Right lobe of liver (tissue), 6 donors: ENCODE measurements at regions not wholly inside any gene's neighbourhood (a gene's known extent, or its start where the extent isn't known, plus 50 kb on each side); places are given as distances from the start of the nearest gene placed in this dataset.

Experiments used
- ATAC-seq, 4 donors: fragments of 200-7000 bp; cut with Tn5 transposase; one replicate each; pipeline ENCODE4 v1.9.1; 2020; ENCODE audit warnings: mild to moderate bottlenecking in 4 of 4, moderate library complexity in 4 of 4
- DNase-seq, 3 donors: peaks; one replicate each; pipeline ENCODE4 v3.0.0-alpha.2; 2020
- H3K27ac ChIP-seq, 3 donors: fragments of 200-600 bp; one replicate each; pipeline ENCODE4 v1.8.0; 2022
- H3K27me3 ChIP-seq, 2 donors: fragments of 200-600 bp; one replicate each; pipeline ENCODE4 v1.8.0; 2022
- H3K36me3 ChIP-seq, 4 donors: fragments of 200-600 bp; sonication (generic) in 1 of 4; one replicate each; pipeline versions ENCODE4 v1.5.1 to v1.8.0; 2017 to 2022; ENCODE audit warnings: control low read depth in 1 of 4
- H3K4me1 ChIP-seq, 4 donors: fragments of 200-600 bp; sonication (generic) in 1 of 4; one replicate each; pipeline versions ENCODE4 v1.5.1 to v1.8.0; 2017 to 2022; ENCODE audit warnings: control low read depth in 1 of 4
- H3K4me3 ChIP-seq, 3 donors: fragments of 200-600 bp; one replicate each; pipeline ENCODE4 v1.8.0; 2022
- H3K9me3 ChIP-seq, 4 donors: fragments of 200-600 bp; sonication (generic) in 1 of 4; one replicate each; pipeline versions ENCODE4 v1.5.1 to v1.8.0; 2017 to 2022; ENCODE audit warnings: control low read depth in 1 of 4
- POLR2A ChIP-seq: fragments of 450-650 bp; IDR thresholded peaks from one replicate; pipeline ENCODE4 v1.6.1; 2017; ENCODE audit warnings: antibody characterized with exemption, mild to moderate bottlenecking
- WGBS: methylation state at CpG from one replicate; pipeline ENCODE4 v1.1.6; 2018; ENCODE audit warnings: low coverage, low lambda C conversion rate; ENCODE audit not compliant: insufficient coverage; ENCODE audit errors: missing lambda C conversion rate; 5-methylcytosine and 5-hydroxymethylcytosine counted together
- intact Hi-C, 2 donors: fragments of 100-400 bp; cut with DNase I; formaldehyde crosslinking; loops; one replicate each; pipeline versions ENCODE4 v1.11.2 to v1.14.1; 2022
- TF ChIP-seq, protein P1 (sequence below), 4 donors: fragments of 200-600 bp in 3 of 4; fragments of 450-650 bp in 1 of 4; IDR thresholded peaks; one replicate each; pipeline versions ENCODE4 v1.5.1 to v1.8.0; 2016 to 2022; ENCODE audit warnings: antibody characterized with exemption in 4 of 4, mild to moderate bottlenecking in 2 of 4
- donor health status: DM: no; HTN: yes; CAD: no.
- donor health status: DM: no; HTN: no; CAD: no.
- donor health status: DM: no; HTN: no; CAD: no.
- donor health status: DM: no; HTN: yes; CAD: no.
- donor health status: DM: no; HTN: yes; CAD: no.

DNA sequence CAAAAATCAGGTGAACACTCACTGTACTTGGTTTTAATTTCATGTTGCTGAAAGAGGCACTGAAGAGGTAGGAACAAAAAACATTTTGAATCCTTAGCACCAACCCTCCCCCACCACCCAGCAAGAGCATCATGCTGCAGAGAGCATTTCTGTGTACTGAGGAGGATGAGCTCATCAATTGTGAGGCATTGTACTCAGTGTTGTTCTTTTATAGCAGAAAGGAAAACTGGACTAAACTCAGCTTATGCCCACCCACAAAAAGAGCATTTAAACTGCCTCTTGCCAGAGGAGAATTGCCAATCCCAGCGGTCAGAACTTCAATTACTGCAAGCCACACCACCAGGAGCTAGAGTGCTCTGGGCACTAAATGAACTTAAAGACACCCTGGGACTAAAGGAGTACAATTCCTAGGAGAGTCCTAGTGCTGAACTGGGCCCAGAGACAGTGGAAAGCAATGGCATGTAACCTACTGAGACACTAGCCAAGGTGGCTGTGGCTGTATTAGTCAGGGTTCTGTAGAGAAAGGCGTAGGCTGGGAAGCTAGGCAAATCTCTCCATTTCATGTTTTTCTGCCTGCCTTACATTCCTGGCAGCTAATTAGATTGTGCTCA is 280.7 kb upstream of the KLHL4 start:
- no peaks in the 10 kb centered on the region for H3K9me3 ChIP-seq
- 42% methylated on average over 2 of the region's 2 CpGs for whole genome bisulfite sequencing
- no peaks in the 10 kb centered on the region for H3K36me3 ChIP-seq
- TF ChIP-seq, protein P1, sequence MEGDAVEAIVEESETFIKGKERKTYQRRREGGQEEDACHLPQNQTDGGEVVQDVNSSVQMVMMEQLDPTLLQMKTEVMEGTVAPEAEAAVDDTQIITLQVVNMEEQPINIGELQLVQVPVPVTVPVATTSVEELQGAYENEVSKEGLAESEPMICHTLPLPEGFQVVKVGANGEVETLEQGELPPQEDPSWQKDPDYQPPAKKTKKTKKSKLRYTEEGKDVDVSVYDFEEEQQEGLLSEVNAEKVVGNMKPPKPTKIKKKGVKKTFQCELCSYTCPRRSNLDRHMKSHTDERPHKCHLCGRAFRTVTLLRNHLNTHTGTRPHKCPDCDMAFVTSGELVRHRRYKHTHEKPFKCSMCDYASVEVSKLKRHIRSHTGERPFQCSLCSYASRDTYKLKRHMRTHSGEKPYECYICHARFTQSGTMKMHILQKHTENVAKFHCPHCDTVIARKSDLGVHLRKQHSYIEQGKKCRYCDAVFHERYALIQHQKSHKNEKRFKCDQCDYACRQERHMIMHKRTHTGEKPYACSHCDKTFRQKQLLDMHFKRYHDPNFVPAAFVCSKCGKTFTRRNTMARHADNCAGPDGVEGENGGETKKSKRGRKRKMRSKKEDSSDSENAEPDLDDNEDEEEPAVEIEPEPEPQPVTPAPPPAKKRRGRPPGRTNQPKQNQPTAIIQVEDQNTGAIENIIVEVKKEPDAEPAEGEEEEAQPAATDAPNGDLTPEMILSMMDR (IDR thresholded peaks at IDR 0.05) = no peak
- no peak for TF ChIP-seq POLR2A
- H3K27ac ChIP-seq = no peak overlapping the region
- intact Hi-C loops = no loop called here
- no peak for DNase-seq
- ATAC-seq = no peak
- no peaks in the 10 kb centered on the region for H3K4me1 ChIP-seq
- H3K27me3 ChIP-seq = no peaks in the 10 kb centered on the region
- H3K4me3 ChIP-seq = no peak overlapping the region

DNA sequence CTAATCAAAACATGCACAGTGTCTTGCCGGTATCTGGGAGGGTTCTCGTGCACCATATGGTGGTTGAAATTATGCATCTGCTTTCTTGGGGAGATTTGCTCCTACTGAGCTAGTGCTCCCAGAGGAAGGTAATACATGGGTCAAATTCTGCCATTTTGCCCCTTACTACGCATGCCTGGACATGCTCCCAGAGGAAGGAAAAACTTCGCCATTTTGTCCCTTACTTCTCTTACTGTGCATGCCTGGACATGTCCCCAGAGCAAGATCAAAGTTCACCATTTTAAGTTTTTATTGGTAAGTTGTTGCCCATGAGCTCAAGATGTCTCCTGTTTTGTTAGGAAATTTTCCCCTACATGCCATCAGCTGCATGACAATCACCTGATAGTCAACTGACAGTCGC is 252.1 kb upstream of the KLHL4 start:
- H3K36me3 ChIP-seq = no peaks in the 10 kb centered on the region
- no peak overlapping the region for H3K4me3 ChIP-seq
- DNase-seq (no peak), ATAC-seq (no peak)
- TF ChIP-seq POLR2A = no peak
- TF ChIP-seq, protein P1 (IDR thresholded peaks at IDR 0.05) = no peak
- H3K4me1 ChIP-seq = no peaks in the 10 kb centered on the region
- 73% methylated on average over 4 of the region's 5 CpGs for WGBS
- intact Hi-C loops = no loop called here
- no peaks in the 10 kb centered on the region for H3K27me3 ChIP-seq
- no peak overlapping the region for H3K27ac ChIP-seq
- H3K9me3 ChIP-seq = no peaks in the 10 kb centered on the region

DNA sequence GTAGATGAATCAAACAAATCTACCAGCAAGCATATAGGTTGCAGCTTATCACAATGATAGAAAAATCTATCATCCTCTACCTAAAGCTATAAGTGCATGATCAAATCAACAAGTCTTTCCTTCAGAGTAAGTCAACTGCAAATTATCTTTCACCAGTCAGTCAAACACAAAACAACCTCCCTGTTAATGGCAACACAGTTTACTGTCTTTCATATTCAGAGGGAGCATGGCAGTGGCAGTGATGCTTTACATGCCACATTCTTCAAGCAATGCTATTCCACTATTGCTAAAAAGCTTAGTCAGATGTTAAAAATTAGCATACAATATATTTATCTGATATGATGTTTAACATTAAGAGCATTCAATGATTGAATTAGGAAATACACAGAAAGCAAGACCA is 245.1 kb upstream of the KLHL4 start:
- H3K27ac ChIP-seq = no peak overlapping the region
- H3K27me3 ChIP-seq = no peaks in the 10 kb centered on the region
- intact Hi-C loops = no loop called here
- ATAC-seq (no peak), DNase-seq (no peak)
- no peaks in the 10 kb centered on the region for H3K4me1 ChIP-seq
- TF ChIP-seq POLR2A = no peak
- TF ChIP-seq, protein P1 (IDR thresholded peaks at IDR 0.05) = no peak
- H3K4me3 ChIP-seq = no peak overlapping the region
- H3K9me3 ChIP-seq = no peaks in the 10 kb centered on the region
- no peaks in the 10 kb centered on the region for H3K36me3 ChIP-seq

DNA sequence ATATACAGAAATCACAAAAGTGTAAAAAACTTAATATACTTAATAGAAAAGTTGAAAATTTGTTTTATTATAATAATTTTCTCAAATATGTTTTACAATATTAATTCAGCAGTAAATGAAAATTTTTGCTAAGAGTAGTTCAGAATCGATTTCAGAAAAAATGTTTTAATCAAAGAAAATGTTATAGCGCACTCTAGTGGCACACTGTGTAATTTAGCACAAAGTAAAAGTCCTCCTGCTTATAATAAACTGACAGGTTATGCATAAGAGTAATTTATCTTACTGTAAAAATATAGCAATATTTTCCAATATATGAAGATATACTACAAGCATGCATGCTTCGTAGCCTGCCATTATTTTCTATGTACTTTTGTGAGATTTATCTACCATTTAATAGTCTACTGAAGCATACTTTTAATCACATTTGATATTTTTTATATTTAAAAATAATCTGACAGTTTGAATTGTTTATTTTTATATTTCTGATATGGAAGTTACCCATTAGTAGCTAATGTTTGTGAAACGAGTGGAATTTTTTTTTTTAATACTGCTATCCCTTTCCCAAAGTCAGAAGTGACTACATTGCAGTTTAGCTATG is 217.9 kb upstream of the KLHL4 start:
- WGBS = under 1% methylated on average over 4 of the region's 4 CpGs
- no peaks in the 10 kb centered on the region for H3K4me1 ChIP-seq
- intact Hi-C loops = no loop called here
- no peak for DNase-seq
- H3K27me3 ChIP-seq = peaks cover 0 to 4% of the 10 kb centered on the region in 2 donors
- H3K27ac ChIP-seq = no peak overlapping the region
- H3K4me3 ChIP-seq = no peak overlapping the region
- no peak for TF ChIP-seq POLR2A
- TF ChIP-seq, protein P1 (IDR thresholded peaks at IDR 0.05) = peak; percentile 39 to 81 (median 70)
- no peaks in the 10 kb centered on the region for H3K9me3 ChIP-seq
- H3K36me3 ChIP-seq = no peaks in the 10 kb centered on the region
- peak in 2 of 4 donors; percentile 34 to 56 for ATAC-seq

DNA sequence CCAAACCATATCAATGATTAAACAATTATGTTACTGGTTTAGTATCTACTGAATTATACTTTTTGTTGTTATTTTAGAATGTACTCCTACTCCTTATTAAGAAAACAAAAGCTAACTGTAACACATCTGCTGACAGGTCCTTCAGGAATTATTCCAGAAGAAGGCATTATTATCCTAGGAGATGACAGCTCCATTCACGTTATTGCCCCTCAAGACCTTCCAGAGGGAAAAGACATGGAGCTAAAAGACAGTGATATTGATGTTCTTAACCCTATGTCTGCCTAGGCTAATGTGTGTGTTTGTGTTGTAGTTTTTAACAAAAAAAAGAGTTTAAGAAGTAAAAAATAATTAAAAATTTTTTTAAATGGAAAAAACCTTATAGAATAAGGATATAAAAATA is 206.8 kb upstream of the KLHL4 start:
- DNase-seq (no peak), ATAC-seq (no peak)
- no peaks in the 10 kb centered on the region for H3K4me1 ChIP-seq
- no peaks in the 10 kb centered on the region for H3K9me3 ChIP-seq
- H3K4me3 ChIP-seq = no peak overlapping the region
- H3K27me3 ChIP-seq = no peaks in the 10 kb centered on the region
- intact Hi-C loops = no loop called here
- 22% methylated on average over 1 of the region's 1 CpG for WGBS
- H3K27ac ChIP-seq = no peak overlapping the region
- no peak for TF ChIP-seq POLR2A
- no peaks in the 10 kb centered on the region for H3K36me3 ChIP-seq
